GM18519 (cell line): ENCODE measurements at regions not wholly inside any gene's neighbourhood (a gene's known extent, or its start where the extent isn't known, plus 50 kb on each side); places are given as distances from the start of the nearest gene placed in this dataset.
"Not testable (repeated sequence)": the region's sequence is repeated elsewhere in the genome, so short reads cannot be mapped to it uniquely, and the experiment has no call there.

ENCODE experiments used
- ATAC-seq: cut with Tn5 transposase; IDR thresholded peaks from one replicate; pipeline ENCODE4 v1.9.1; 2021; ENCODE audit warnings: mild to moderate bottlenecking, moderate library complexity; ENCODE audit not compliant: unreplicated experiment, low FRiP score

GRCh38 chr3:83251490-83251889, 1490.0 kb upstream of the GBE1 start:
- no peak for ATAC-seq

GRCh38 chr3:83250613-83251012, 1489.2 kb upstream of the GBE1 start:
- no peak for ATAC-seq

- ATAC-seq, result no peak
These were observed 1487.0 kb upstream of the GBE1 start for GRCh38 chr3:83248454-83248853.

GRCh38 chr3:83235180-83235814, 1473.9 kb upstream of the GBE1 start:
- no peak for ATAC-seq

- ATAC-seq, result no peak
These were observed 1472.3 kb upstream of the GBE1 start for GRCh38 chr3:83233715-83234114.

GRCh38 chr3:83230841-83231240, 1469.4 kb upstream of the GBE1 start:
- ATAC-seq, result no peak

GRCh38 chr3:83230376-83230775, 1468.9 kb upstream of the GBE1 start:
- ATAC-seq, result no peak

GRCh38 chr3:83226751-83227150, 1465.3 kb upstream of the GBE1 start:
- no peak for ATAC-seq

- no peak for ATAC-seq
These were observed 1462.8 kb upstream of the GBE1 start for GRCh38 chr3:83224101-83224868.

- no peak for ATAC-seq
These were observed 1457.1 kb upstream of the GBE1 start for GRCh38 chr3:83218383-83219200.

GRCh38 chr3:83217595-83218118, 1456.2 kb upstream of the GBE1 start:
- ATAC-seq, result not testable (repeated sequence)

- ATAC-seq, result no peak
These were observed 1455.6 kb upstream of the GBE1 start for GRCh38 chr3:83216919-83217594.

- ATAC-seq, result no peak
These were observed 1433.8 kb upstream of the GBE1 start for GRCh38 chr3:83195243-83195642.

GRCh38 chr3:83193526-83193925, 1432.1 kb upstream of the GBE1 start:
- ATAC-seq, result no peak

GRCh38 chr3:83189634-83190033, 1428.2 kb upstream of the GBE1 start:
- no peak for ATAC-seq

GRCh38 chr3:83169473-83169872, 1408.0 kb upstream of the GBE1 start:
- ATAC-seq, result no peak

- ATAC-seq, result no peak
These were observed 1389.5 kb upstream of the GBE1 start for GRCh38 chr3:83150896-83151295.

GRCh38 chr3:83140983-83141382, 1379.5 kb upstream of the GBE1 start:
- no peak for ATAC-seq

GRCh38 chr3:83131236-83131635, 1369.8 kb upstream of the GBE1 start:
- ATAC-seq, result no peak

- ATAC-seq, result no peak
These were observed 1361.4 kb upstream of the GBE1 start for GRCh38 chr3:83122774-83123350.
